ENCODE measurements at regions not wholly inside any gene's neighbourhood (a gene's known extent, or its start where the extent isn't known, plus 50 kb on each side); places are given as distances from the start of the nearest gene placed in this dataset.

DNA sequence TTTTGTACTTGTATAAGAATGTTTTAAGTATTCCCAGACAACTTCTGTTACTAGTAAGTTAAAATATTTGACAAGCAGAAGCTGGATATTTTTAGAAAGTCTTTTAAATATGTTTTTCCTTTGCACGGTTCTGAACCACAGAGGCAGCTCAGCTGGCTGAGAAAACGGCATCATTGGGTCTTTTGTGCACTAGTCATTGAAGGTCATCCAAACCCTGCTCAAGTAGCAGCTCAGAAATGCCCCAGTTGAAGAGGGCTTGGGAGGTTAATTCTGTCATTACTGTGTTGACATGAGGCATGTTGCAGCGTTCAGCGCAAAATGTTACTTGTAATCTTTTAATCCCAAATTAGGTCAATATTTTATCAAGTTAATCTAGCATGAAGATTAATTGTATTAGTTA lies 383.7 kb upstream of the FAM241A start:
- DNase-seq: no peak

DNA sequence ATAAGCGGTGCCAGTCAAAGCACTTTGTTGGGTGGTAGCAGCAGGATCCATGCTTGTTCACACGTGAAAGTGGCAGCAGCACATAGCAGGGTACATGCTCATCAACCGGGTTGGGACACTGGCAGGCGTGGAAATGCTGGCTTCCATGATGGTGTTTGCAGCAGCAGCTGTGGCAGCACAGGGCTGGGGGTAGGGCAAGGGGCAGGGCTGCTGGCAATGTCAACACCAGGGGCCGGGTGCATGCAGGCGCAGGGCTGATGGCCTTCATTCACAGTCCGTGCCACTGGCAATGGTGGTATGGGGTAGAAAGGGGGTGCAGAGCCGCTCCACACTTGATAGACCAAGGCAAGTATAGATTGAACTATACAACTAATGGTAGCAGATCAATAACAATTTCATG lies 374.7 kb upstream of the FAM241A start:
- no peak for DNase-seq

DNA sequence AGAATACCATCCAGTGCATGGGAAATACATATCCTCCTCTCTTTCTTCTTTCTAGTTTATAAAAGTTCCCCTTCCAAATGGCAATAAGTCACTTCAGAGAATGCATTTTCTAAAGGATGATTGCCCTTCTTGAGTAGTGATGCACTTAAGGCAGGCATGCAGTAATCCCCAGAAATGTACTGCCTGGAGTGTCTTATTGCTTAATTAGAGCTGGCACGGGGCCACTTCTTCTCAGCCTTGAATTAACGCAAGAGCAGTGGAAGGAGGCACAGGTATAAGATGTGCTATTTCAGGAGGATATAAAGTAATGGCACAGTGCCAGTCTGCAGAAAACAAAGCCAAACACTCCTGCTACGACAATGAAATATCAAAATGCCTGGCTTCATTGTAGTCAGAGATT lies 371.4 kb upstream of the FAM241A start:
- DNase-seq: no peak

DNA sequence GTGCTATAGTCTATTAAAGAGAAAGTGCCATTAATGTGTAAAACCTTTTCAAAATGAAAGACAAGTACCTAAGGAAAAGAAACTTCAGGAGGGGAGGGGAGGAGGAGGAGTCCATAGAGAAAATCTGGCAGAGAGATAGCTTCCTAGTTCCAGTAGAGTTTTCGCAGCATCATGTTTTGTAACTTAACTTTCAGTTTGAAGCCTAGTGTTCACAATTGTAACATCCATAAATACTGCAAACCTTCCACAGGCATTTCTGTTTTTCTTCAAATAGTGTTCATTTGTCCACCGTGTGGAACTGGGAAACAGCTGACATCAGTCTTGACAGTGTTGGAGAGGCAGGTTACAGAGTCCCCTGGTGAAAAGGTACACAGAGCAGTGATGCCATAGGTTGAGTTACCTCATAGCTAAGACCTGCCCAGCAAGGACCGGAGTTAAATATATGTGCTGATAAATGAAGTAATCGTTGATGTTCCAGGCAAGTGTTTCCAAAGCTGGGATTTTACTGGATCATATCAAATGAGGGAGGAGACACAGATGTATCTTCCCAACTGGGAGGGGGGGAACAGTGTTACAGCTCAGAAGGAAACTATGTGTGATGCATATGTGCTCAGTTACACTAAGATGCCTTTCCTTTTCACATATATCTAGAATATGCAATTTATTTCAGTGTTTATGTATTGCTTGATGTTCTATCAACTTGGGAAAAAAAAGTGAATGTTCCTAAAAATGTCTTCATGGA lies 369.5 kb upstream of the FAM241A start:
- DNase-seq: no peak

DNA sequence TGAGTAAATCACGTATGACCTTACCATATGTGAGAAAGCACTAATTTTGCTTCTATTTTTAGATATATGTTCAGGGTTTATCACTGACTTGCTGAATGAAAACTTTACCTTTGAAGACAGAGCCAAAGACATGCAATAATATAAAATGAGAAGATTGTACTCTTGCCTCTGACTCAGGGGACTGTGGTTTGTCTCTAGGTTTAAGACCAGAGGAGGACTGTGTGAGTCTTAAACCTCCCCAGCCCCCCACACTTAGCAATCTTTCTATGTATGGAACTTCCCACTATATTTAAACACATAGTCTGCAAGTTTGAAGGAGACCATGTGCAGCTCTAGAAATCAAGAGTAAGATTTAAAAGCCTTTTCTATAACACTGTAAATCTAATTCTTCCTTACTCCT lies 368.7 kb upstream of the FAM241A start:
- DNase-seq: no peak

DNA sequence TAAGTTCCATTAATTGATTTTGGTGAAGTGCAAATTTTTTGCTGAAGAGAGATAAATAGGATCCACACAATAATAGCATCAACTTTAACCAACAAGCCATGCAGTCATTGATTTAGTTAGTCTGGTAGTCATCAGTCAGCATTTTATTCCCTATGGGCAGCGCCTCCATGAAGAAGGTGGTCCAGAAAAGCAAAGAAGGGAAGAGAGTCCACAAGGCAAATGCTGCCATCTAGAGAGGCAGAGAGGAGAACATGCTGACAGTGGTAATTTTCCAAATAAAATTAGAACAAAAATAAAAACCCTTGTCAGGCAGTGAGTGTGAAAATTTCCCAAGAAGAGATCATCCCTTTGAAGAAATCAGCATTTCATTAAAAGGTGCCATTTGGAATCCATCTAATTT lies 366.7 kb upstream of the FAM241A start:
- DNase-seq: no peak

DNA sequence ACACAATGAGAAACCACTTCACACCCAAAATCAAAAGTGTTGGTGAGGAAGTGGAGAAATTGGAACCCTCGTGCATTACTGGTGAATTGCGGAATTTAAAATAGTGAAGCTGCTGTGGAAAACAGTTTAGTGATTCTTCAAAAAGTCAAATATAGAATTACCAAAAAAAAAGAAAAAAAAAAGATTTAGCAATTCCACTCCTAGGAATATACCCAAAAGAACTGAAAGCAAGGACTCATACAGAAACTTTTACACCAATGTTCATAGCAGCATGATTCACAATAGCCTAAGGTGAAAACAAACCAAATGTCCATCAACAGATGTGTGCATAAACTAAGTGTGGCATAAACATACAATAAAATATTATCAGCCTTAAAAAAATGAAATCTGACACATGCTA lies 364.3 kb upstream of the FAM241A start:
- no peak for DNase-seq

DNA sequence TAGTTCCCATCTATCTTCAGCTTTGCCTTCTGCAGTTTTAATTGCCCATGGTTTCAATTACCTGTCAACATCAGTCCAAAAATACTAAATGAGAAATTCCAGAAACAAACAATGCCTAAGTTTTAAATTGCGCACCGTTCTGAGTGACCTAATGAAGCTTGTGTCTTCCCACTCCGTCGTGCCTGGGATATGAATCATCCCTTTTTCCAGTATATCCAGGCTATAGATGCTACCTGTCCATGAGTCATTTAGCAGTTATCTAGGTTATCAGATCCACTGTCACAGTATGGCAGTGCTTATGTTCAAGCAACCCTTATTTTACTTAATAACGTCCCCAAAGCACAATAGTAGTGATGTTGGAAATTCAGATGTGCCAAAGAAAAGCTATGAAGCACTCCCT lies 363.6 kb upstream of the FAM241A start:
- DNase-seq: no peak

DNA sequence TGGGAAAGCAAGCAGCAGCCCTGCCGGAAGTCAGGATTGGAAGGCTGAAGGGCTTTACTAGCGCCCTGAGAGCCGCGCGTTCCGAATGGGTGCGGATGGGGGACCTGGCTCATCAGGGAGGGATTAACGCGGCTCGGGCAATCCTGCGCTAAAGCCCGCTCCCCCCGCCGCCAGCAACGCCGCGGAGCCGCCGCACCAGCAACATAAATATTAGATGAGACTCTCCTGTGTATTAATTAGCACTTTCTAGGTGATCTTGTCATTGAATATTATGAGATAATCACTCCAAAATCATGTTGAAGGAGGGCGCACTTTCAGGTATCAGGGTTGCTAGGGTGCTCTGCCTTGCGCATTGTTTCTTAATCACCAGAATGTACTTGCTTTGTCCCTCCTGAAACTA lies 357.2 kb upstream of the FAM241A start:
- no peak for DNase-seq

DNA sequence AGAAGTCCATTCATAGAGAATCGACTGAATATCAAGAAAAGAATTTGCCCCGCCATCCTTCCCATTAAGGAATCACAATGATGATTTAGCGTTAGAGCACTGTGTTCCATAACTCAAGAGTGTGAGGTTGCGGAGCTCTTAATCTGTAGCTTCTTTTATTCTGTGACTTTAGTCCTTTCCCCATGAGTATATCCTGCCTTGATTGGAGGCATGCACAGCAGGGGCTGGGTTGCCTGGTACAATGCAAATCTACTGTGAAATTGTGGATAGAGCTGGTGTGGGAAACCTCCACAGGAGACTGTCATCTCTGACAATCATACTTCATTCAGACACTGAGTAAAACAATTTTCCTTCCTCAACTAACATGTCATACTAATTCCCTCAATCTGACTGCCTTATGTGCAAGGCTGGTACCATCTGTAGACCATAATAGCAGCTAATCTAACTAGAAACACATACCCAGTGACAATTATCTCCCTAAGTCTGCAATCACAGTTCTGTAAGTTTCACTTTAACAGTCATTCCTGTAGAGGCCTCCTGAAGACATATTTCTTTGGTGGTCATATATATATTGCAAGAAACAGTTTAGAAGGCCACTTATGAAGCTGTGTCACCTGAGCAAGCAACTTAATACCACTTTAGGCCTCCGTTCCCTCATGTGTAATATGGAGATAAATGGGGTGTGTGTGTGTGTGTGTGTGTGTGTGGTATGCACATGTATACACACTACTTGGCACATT lies 355.2 kb upstream of the FAM241A start:
- no peak for DNase-seq

DNA sequence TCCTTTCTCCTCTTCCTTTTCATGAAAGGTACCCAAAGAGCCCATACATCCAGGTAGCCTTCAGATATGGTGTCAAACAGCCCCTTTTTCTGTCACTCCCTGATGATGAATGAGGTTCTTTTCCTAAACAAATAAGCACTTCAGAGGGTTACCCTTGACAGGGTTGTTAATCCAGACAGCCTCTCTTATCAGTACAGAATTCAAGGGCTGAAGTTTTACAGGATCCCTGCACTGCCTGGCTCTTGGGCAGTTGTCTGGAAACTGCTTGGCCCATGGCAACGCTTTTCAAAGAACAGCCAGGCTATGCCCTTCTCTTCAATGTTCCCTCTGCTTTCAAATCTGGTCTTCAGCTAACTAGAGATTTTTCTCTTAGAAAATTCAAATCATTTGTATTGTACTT lies 352.6 kb upstream of the FAM241A start:
- DNase-seq: no peak

DNA sequence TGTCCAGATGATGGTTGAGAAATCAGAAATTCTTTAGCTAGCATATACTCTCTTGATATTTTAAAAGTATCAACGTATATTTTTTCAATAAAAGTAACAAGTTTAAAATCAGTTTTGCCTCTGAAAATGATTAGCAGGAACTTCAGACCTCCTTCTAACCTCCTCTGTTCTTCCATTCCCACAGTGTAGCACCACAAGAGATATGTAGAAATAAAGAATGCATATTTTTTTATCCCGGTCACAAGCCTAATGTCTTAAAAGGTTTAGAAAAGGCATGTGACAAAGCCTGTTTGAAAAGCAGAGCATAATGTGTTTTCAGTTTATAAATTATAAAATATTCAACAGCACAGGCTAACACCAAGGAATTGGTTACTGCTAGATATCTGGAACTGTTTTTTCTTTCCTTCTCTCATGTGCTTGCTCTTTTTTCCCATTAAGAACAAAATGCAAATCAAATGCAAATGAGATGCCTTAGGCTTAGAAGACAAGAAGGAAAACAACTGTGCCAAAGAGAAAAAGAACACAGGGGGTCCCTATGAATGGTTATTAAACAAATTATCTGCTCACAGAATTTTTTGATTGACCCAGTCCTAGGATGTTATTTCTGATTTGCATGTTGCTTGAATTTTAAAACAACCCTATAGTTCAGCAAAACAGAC lies 351.7 kb upstream of the FAM241A start:
- no peak for DNase-seq

DNA sequence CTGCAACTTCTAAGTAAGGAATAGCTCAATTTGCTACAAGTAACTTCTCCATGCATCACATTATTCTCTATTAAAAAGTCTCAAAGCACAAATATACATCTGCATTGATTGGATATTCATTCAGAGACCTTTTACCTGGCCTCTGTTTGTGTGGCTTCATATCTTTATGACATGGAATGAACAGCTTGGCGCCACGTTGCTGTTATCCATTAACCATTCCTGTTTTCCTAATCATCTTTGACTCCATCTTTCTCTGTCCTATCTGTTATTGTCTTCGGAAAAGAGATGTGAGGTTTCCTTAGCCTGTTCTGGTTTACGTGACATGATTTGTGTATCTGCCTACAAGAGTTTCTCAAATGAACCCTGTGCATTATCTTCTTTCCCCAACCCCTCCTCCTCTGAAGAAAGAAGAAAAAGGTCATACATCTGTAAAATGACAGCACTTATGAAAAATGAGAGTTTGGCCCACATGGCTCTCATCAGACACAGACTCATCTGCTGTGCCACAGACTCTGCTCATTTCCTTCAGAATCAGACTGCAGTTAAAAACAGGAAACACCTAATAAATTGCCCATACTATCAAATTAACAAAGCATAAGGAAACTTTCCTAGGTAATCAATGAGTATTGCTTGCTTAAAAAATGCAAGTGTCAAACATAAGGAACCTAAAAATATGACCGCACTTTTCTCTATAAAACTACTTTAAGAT lies 347.6 kb upstream of the FAM241A start:
- no peak for DNase-seq

DNA sequence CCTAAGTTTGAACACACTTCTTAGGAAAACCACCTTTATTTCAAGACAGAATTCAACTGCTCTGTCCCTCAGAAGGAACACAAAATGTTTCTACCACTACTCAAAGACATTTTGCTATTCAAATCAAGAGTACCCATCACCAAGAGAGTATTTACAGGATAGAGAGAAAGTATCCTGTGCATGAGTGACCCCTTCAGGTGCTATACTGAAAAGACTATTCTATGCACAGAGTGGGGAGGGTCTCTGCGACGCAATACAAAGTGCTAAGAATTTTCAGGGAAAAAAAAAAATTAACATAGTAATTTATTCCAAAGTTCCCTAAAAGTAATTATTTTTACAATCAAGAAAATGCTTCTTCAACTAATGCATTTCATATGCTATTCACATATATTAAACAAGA lies 346.4 kb upstream of the FAM241A start:
- DNase-seq: no peak

DNA sequence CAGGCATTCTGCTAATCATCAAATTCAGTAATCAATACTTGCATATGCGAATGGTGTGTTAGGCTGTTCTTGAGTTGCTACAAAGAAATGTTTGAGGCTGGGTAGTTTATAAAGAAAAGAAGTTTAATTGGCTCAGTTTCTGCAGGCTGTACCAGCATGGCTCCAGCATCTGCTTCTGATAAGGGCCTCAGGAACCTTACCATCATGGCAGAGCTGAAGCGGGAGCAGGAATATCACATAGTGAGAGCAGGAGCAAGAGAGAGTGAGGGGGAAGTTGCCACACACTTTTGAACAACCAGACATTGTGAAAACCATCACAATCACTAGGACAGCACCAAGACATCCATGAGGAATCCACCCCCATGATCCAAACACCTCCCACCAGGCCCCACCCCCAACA lies 344.7 kb upstream of the FAM241A start:
- no peak for DNase-seq

DNA sequence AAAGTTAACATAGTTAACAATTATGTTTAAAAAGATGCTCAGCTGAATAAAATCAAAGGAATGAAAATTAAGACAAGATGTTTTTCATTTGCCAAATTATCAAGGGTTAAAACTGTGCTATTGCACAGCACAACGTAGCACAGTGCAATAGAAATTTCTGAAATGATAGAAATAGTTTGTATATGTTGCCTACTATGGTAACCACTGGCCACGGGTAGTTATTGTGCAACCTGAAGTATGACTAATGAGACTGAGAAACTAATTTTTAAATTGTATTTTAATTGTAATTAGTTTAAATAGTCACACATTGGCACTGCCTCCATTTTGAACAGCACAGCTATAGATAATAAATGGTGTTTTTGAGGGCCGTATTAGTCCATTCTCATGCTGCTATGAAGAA lies 343.1 kb upstream of the FAM241A start:
- DNase-seq: no peak

DNA sequence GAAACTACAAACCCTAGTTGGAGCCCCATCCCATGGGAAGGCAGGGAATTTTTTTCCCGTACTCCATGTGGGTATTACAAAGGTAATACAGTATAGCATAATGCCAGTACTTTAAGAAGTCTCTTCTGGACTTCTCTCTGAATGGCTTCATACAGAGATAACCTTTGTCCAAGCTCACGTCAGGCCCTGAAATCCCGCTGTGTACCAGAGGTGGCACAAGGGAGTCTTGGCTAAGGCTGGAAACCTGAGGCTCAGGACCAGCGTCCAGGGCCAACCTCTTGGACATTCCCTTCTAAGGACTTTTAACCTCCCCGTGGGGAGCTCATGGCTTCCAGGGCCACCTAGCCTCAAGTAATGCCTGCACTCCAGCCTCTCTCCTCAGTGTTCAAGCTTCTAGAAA lies 338.9 kb upstream of the FAM241A start:
- no peak for DNase-seq

DNA sequence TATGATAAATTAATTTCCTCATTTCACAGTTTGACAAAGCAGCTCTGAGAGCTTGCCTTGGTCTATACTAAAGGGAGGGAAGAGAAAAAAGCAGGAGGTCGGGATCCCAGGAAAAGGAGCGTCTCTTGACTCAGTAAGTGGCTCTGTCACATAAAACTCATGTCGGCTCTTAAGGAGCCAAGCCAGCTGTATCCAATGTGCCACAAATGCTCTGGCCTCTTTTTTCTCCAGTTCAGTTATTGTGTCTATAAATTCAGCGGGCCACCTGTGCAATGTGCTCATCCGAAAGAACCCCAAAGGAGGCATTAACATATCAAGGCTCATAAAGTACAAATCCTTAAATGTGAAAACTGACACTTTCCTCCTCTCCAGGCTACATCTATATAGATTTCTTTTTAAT lies 337.7 kb upstream of the FAM241A start:
- no peak for DNase-seq

DNA sequence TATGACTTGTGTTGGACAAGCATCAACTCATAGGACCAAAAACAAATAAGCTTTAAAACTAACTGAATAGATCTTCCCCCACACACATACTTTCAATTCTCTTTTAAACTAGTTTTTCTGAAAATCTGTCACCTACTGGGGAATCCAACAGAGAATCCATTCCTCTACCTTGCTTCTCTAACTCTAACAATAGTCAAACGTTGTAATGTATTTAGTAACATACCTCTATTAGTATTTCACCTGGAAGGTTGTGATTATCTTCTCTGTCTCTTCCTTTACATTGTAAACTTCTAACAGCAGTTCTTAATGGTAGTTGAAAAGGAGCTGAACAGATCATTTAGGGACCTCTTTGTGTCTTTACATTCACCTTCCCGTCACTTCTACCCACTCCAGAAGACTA lies 337.1 kb upstream of the FAM241A start:
- DNase-seq: no peak

DNA sequence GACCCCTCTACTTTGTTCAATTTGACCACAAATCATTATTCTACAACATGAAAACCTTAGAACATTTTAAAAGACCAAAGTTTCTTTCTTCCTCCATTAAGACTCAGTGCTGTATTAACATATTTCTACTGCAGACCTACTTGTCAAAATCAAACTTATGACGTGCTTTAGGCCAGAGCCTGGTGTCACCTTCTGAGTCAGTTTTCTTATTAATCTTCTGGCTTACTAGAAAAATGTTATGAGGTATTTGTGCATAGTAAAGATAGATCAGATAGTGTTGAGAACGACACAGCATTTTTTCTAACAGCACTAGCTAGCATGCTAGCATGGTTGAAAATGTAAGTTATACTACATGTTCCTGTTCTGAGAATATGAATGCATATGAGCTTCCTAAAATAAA lies 333.6 kb upstream of the FAM241A start:
- no peak for DNase-seq

DNA sequence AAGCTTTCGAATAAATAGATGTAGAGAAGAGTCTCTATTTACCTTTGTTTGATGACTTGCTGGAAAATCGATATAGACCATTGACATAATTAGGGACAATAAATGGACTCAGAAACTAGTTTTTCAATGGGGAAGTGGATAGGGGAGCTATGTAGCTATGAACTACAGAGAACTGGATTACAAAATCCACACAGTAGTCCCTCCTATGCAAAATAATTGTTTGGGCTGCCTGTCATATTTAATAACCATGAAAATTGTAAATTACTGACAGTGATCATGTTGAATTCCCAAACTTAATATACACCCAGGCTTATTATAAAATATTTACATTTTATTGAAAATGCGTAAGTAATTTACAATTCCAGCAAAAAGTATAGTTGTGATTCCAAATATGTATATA lies 333.1 kb upstream of the FAM241A start:
- no peak for DNase-seq

DNA sequence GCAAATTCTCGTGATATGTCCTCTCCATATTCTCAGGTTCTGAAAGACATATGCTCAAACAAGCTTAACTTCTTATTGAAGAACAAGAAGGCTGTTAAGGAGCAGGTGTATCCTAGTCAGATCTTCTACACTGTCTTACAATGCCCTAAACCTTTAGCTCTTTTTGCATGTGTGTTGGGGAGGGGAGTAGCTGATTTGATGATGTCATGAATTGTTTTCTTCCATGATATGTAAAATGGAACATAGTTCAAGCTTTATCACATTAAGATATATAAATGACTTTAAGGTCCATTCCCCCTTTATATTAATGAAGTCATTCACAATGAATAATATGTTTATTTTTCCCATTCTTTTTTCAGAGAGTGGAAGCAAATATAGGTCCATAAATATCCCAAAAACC lies 332.5 kb upstream of the FAM241A start:
- DNase-seq: no peak

DNA sequence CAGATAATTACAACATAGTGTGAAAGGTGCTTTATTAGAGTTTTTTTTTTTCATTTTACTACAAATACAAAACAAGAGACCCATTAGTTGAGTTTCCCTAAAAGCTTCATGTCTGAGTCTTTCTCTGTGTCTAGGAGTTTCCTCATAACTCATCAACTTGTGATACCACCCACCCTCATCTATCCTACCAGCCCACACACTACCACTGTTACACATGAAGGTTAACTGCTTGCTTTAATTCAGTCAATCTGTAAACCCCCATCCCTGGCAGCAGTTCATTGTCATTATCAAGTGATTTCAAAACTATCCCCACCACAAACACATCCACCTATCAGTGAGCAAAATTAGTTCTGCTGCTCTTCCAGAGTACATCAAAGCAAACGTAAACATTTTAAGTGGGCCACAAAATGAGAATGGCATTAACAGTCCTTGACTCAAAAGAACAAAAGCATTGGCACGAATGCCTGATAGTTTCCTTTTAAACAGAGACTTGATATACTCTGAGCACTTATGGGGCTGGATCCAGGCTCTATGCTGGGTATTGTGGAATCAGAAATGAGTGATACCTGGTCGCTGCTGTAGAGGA lies 331.6 kb upstream of the FAM241A start:
- DNase-seq: no peak

Data from kidney glomerular epithelial cell (primary cell).